ENCODE measurements at regions not wholly inside any gene's neighbourhood (a gene's known extent, or its start where the extent isn't known, plus 50 kb on each side); places are given as distances from the start of the nearest gene placed in this dataset.

DNA sequence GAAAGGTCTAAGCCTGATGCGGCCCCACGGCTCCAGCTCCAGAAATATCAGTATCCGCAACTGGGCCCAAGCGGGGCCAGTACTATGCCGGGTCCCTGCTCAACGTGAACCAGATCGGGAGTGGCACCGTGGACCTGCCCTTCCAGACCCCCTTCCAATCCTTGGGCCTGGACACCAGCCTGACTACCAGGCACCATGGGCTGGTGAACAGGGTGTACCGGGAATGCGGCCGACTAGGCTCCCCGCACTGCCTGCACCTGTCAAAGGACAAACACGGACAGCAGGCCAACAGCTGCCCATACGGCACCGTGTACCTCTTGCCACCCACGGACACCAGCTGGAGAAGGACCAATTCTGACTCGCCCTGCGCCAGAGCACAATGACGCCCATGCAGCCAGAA is 1196.9 kb upstream of the CHAC2 start:
- WGBS, 2 donors = 96 to 98% methylated on average over 19 of the region's 19 CpGs
- intact Hi-C loops (cut with DNase I; ENCODE audit: low total_unique reads) = no loop called here
- TF ChIP-seq, protein P1, sequence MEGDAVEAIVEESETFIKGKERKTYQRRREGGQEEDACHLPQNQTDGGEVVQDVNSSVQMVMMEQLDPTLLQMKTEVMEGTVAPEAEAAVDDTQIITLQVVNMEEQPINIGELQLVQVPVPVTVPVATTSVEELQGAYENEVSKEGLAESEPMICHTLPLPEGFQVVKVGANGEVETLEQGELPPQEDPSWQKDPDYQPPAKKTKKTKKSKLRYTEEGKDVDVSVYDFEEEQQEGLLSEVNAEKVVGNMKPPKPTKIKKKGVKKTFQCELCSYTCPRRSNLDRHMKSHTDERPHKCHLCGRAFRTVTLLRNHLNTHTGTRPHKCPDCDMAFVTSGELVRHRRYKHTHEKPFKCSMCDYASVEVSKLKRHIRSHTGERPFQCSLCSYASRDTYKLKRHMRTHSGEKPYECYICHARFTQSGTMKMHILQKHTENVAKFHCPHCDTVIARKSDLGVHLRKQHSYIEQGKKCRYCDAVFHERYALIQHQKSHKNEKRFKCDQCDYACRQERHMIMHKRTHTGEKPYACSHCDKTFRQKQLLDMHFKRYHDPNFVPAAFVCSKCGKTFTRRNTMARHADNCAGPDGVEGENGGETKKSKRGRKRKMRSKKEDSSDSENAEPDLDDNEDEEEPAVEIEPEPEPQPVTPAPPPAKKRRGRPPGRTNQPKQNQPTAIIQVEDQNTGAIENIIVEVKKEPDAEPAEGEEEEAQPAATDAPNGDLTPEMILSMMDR (IDR thresholded peaks at IDR 0.05) = no peak
- no peak for TF ChIP-seq POLR2A (IDR thresholded peaks at IDR 0.05)
- no peak overlapping the region for H3K4me3 ChIP-seq (ENCODE audit: low read depth, poor library complexity, severe bottlenecking)
- no peak for DNase-seq (ENCODE audit: low spot score in 2 of 2)

DNA sequence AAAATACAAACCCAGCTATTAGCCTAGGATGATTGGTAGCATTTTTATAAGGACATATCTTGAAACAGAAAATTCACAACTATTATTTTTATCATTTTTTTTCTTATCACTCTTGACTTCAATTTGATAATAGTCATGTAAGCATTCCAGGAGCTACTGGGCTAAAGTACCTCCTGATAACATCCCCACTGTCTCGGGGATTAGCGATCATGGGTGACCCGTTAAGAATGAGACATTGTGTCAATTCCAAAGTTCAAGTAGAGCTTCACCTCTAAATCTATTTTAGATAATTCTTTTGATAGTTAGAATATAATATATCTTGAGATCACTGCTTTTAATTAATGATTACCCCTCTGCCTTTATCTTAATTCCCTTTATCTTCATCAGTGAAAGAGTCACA is 1204.5 kb upstream of the CHAC2 start:
- TF ChIP-seq POLR2A (IDR thresholded peaks at IDR 0.05) = no peak
- TF ChIP-seq, protein P1 (IDR thresholded peaks at IDR 0.05) = no peak
- 57 to 75% methylated on average over 3 of the region's 3 CpGs for WGBS, 2 donors
- no peak overlapping the region for H3K4me3 ChIP-seq (ENCODE audit: low read depth, poor library complexity, severe bottlenecking)
- DNase-seq (ENCODE audit: low spot score in 2 of 2) = no peak
- intact Hi-C loops (cut with DNase I; ENCODE audit: low total_unique reads) = no loop called here

DNA sequence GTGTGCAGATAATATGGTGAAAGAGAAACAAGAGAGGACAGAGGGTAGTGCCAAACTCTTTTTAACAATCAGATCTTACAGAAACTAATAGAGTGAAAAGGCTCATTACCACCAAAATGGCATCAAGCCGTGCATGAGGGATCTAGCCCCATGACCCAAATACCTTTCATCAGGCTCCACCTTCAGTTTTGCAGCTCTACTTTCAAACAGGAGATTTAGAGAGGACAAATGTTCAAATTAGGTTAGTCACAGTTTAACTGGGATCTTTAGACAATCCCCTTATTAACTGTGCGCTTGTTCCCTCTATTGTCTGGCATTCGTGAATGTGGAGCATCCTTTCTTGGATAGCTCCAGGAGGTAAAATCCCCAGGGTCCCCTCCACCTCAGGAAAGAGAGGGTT is 1209.3 kb upstream of the CHAC2 start:
- H3K4me3 ChIP-seq (ENCODE audit: low read depth, poor library complexity, severe bottlenecking) = no peak overlapping the region
- intact Hi-C loops (cut with DNase I; ENCODE audit: low total_unique reads) = no loop called here
- WGBS, 2 donors = 80 to 81% methylated on average over 3 of the region's 3 CpGs
- TF ChIP-seq, protein P1 (IDR thresholded peaks at IDR 0.05) = no peak
- no peak for TF ChIP-seq POLR2A (IDR thresholded peaks at IDR 0.05)
- DNase-seq (ENCODE audit: low spot score in 2 of 2) = no peak

DNA sequence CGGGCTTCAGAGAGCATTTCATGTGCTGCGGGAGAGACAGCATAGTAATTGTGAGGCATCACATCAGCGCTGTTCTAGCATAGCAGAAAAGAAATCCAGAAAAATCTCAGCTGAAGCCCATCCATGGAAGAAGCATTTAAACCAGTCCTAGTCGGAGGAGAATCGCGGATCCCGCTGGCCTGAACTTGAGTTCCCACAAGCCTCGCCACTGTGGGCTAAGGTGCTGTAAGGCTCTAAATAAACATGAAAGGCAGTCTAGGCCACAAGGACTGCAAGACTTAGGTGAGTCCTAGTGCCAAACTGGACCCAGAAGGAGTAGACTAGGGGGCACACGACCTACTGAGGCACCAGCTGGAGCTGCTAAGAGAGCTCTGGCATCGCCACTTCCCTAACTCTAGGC is 1225.3 kb upstream of the CHAC2 start:
- no peak overlapping the region for H3K4me3 ChIP-seq (ENCODE audit: low read depth, poor library complexity, severe bottlenecking)
- DNase-seq (ENCODE audit: low spot score in 2 of 2) = no peak
- no peak for TF ChIP-seq POLR2A (IDR thresholded peaks at IDR 0.05)
- TF ChIP-seq, protein P1 (IDR thresholded peaks at IDR 0.05) = no peak
- 99% methylated on average over 8 of the region's 10 CpGs; no CpG with 5 or more reads in 1 of the 2 donors for WGBS, 2 donors
- intact Hi-C loops (cut with DNase I; ENCODE audit: low total_unique reads) = no loop called here

DNA sequence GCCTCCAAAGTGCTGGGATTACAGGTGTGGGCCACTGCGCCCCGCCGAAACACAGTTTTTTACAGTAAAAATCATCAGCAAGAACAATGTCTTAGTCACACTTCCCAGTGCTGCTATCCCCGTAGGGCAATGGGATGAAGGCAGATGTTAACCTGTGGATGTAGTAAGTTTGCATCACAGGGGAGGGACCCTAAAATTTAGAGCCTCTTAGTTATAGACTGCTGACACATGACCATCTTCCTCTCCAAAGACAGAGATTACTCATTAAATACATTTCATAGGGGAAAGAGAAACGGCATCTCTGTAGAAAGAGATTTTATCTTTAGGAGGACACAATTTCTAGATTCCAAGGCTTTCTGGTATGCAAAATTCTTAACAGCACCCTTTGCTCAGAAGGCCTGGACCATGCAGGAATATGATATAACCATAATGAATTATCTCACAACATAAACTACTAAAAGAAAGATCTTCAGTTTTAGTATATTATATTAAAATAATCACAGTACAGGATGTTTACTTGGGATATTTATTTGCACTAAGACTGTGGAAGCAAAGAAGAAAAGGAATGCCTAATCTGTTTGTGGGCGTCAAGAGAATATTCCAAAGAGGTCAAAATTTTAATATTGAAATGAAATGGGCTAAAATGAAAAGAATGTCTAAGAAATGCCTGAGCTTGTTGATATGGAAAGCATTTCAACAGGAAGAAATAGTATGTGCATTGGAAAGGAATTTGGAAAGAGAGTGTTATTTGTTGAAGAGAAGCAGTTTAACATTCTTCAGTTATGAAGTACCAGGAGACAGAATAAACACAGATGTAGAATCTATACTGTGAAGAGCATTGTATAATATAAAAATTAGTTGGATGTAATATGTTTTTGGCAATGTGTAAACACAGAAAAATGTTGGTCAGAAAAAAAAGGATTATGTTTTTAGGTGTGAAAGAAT is 1228.3 kb upstream of the CHAC2 start:
- no peak overlapping the region for H3K4me3 ChIP-seq (ENCODE audit: low read depth, poor library complexity, severe bottlenecking)
- intact Hi-C loops (cut with DNase I; ENCODE audit: low total_unique reads) = no loop called here
- TF ChIP-seq, protein P1 (IDR thresholded peaks at IDR 0.05) = no peak
- TF ChIP-seq POLR2A (IDR thresholded peaks at IDR 0.05) = no peak
- no peak for DNase-seq (ENCODE audit: low spot score in 2 of 2)
- WGBS, 2 donors = 78% methylated on average over 6 of the region's 6 CpGs; no CpG with 5 or more reads in 1 of the 2 donors

All from lower leg skin (tissue), 4 donors.